ENCODE measurements at regions not wholly inside any gene's neighbourhood (a gene's known extent, or its start where the extent isn't known, plus 50 kb on each side); places are given as distances from the start of the nearest gene placed in this dataset.

DNA sequence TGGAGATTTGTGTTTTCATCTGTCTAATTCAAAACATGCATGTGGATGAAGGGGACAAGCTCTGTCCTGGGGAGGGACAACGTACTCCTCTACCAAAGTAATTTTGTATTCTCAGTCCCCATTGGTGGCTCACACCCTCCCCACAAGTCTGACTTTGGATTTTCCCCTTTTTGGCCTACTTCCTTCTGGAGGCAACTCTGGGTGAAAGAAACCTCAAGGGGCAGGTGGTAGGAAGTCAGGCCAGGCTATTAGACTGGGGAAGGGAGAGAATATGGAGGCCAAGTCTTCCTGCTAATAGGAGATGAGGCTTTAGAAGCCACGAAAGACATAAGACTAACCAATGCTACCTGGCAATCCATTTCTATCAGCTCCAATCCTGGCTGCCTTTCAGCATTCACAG, 124.9 kb upstream of the RASGRP1 start:
- H3K27me3 ChIP-seq (ENCODE audit: insufficient read depth, low read depth, low read length) = no peaks in the 10 kb centered on the region
- no peak overlapping the region for H2AFZ ChIP-seq (ENCODE audit: low read depth, low read length)
- H3K27ac ChIP-seq (ENCODE audit: low read length) = no peak overlapping the region
- H3F3A ChIP-seq (ENCODE audit: insufficient read depth, low read length, poor library complexity, severe bottlenecking) = no peaks in the 10 kb centered on the region
- H3K4me2 ChIP-seq (ENCODE audit: low read length) = no peak overlapping the region
- no peaks in the 10 kb centered on the region for H3K9me3 ChIP-seq (ENCODE audit: low read length)
- no peaks in the 10 kb centered on the region for H4K20me1 ChIP-seq (ENCODE audit: insufficient read depth)
- H3K4me3 ChIP-seq (ENCODE audit: low read length) = no peak overlapping the region
- H3K36me3 ChIP-seq (ENCODE audit: insufficient read depth, low read length) = no peaks in the 10 kb centered on the region
- H3K79me2 ChIP-seq (replicated peaks; ENCODE audit: insufficient read depth, low read length) = no peaks in the 10 kb centered on the region
- H3K9ac ChIP-seq (ENCODE audit: low read length) = no peak overlapping the region
- TF ChIP-seq REST (IDR thresholded peaks at IDR 0.05; ENCODE audit: borderline replicate concordance) (no peak), EZH2 (IDR thresholded peaks at IDR 0.05; ENCODE audit: borderline replicate concordance, insufficient read depth, low read length, poor library complexity, severe bottlenecking) (no peak), RAD21 (conservative IDR thresholded peaks at IDR 0.05) (no peak), MXI1 (conservative IDR thresholded peaks at IDR 0.05; ENCODE audit: poor library complexity, severe bottlenecking) (no peak), POLR2AphosphoS5 (IDR thresholded peaks at IDR 0.05) (no peak), TAF1 (IDR thresholded peaks at IDR 0.05; ENCODE audit: low read depth) (no peak), SMC3 (conservative IDR thresholded peaks at IDR 0.05; ENCODE audit: poor library complexity) (no peak), EP300 (conservative IDR thresholded peaks at IDR 0.05; ENCODE audit: poor library complexity, severe bottlenecking) (no peak)
- TF ChIP-seq, protein P1, sequence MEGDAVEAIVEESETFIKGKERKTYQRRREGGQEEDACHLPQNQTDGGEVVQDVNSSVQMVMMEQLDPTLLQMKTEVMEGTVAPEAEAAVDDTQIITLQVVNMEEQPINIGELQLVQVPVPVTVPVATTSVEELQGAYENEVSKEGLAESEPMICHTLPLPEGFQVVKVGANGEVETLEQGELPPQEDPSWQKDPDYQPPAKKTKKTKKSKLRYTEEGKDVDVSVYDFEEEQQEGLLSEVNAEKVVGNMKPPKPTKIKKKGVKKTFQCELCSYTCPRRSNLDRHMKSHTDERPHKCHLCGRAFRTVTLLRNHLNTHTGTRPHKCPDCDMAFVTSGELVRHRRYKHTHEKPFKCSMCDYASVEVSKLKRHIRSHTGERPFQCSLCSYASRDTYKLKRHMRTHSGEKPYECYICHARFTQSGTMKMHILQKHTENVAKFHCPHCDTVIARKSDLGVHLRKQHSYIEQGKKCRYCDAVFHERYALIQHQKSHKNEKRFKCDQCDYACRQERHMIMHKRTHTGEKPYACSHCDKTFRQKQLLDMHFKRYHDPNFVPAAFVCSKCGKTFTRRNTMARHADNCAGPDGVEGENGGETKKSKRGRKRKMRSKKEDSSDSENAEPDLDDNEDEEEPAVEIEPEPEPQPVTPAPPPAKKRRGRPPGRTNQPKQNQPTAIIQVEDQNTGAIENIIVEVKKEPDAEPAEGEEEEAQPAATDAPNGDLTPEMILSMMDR (IDR thresholded peaks at IDR 0.05; ENCODE audit: poor library complexity, severe bottlenecking) = no peak
- no peaks in the 10 kb centered on the region for H3K9me2 ChIP-seq (ENCODE audit: insufficient read depth, low read length)

DNA sequence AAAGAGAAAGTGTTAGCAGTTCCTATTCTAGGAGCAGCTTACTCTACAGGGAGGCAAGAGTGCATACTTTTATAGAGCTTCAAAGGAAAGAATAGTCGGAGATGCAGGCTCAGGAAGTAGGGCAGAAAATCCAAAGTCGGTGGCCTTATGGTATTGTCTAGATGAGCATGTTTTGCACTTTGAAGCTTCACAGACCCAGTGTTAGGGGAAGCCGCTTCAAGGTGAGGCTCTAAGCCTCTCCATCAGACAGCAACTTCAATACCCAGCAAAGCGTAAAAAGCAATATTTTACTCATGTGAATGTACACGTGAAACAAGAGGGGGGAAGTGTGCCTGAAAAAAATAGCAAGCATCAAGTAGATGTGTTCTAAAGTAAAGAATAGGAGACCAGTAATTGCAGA, 125.6 kb upstream of the RASGRP1 start:
- H3F3A ChIP-seq (ENCODE audit: insufficient read depth, low read length, poor library complexity, severe bottlenecking) = no peaks in the 10 kb centered on the region
- H3K9ac ChIP-seq (ENCODE audit: low read length) = no peak overlapping the region
- H3K27ac ChIP-seq (ENCODE audit: low read length) = no peak overlapping the region
- no peaks in the 10 kb centered on the region for H3K36me3 ChIP-seq (ENCODE audit: insufficient read depth, low read length)
- no peak for TF ChIP-seq EZH2 (IDR thresholded peaks at IDR 0.05; ENCODE audit: borderline replicate concordance, insufficient read depth, low read length, poor library complexity, severe bottlenecking)
- no peak for TF ChIP-seq EP300 (conservative IDR thresholded peaks at IDR 0.05; ENCODE audit: poor library complexity, severe bottlenecking)
- no peak overlapping the region for H2AFZ ChIP-seq (ENCODE audit: low read depth, low read length)
- H3K79me2 ChIP-seq (replicated peaks; ENCODE audit: insufficient read depth, low read length) = no peaks in the 10 kb centered on the region
- H3K9me3 ChIP-seq (ENCODE audit: low read length) = no peaks in the 10 kb centered on the region
- H4K20me1 ChIP-seq (ENCODE audit: insufficient read depth) = no peaks in the 10 kb centered on the region
- no peaks in the 10 kb centered on the region for H3K9me2 ChIP-seq (ENCODE audit: insufficient read depth, low read length)
- no peak overlapping the region for H3K4me2 ChIP-seq (ENCODE audit: low read length)
- H3K27me3 ChIP-seq (ENCODE audit: insufficient read depth, low read depth, low read length) = no peaks in the 10 kb centered on the region
- H3K4me3 ChIP-seq (ENCODE audit: low read length) = no peak overlapping the region
